ENCODE measurements at regions not wholly inside any gene's neighbourhood (a gene's known extent, or its start where the extent isn't known, plus 50 kb on each side); places are given as distances from the start of the nearest gene placed in this dataset.

DNA sequence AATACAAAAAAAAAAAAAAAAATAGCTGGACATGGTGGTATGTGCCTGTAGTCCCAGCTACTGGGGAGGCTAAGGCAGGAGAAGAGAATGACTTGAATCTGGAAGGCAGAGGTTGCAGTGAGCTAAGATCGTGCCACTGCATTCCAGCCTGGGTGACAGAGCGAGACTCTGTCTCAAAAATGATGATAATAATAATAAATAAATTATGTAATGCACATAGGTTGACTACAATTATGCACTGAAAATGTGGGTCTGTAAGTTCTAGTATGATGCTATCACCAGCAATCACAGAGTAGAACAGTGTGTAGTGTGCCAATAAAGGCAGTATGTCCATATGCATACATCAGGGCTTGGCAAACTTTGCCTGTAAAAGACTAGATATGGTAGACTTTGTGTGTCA lies 55.6 kb upstream of the MYCN start:
- TF ChIP-seq, protein P1, sequence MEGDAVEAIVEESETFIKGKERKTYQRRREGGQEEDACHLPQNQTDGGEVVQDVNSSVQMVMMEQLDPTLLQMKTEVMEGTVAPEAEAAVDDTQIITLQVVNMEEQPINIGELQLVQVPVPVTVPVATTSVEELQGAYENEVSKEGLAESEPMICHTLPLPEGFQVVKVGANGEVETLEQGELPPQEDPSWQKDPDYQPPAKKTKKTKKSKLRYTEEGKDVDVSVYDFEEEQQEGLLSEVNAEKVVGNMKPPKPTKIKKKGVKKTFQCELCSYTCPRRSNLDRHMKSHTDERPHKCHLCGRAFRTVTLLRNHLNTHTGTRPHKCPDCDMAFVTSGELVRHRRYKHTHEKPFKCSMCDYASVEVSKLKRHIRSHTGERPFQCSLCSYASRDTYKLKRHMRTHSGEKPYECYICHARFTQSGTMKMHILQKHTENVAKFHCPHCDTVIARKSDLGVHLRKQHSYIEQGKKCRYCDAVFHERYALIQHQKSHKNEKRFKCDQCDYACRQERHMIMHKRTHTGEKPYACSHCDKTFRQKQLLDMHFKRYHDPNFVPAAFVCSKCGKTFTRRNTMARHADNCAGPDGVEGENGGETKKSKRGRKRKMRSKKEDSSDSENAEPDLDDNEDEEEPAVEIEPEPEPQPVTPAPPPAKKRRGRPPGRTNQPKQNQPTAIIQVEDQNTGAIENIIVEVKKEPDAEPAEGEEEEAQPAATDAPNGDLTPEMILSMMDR (IDR thresholded peaks at IDR 0.05), result no peak
- TF ChIP-seq SIN3A (IDR thresholded peaks at IDR 0.05; ENCODE audit: borderline replicate concordance, insufficient read depth, low read depth, low read length), result no peak
